ENCODE measurements at regions not wholly inside any gene's neighbourhood (a gene's known extent, or its start where the extent isn't known, plus 50 kb on each side); places are given as distances from the start of the nearest gene placed in this dataset.

- TF ChIP-seq TAF1 (conservative IDR thresholded peaks at IDR 0.05) (no peak), ZBTB33 (IDR thresholded peaks at IDR 0.05) (no peak), REST (IDR thresholded peaks at IDR 0.05) (no peak), RXRA (IDR thresholded peaks at IDR 0.05) (no peak), RAD21 (IDR thresholded peaks at IDR 0.05) (no peak), MAX (IDR thresholded peaks at IDR 0.05) (no peak), JUND (IDR thresholded peaks at IDR 0.05) (no peak), GABPA (IDR thresholded peaks at IDR 0.05 in 1 of 2, conservative IDR thresholded peaks at IDR 0.05 in 1 of 2) (no peak), SP1 (IDR thresholded peaks at IDR 0.05) (no peak), YY1 (IDR thresholded peaks at IDR 0.05) (no peak)
- TF ChIP-seq, protein P1, sequence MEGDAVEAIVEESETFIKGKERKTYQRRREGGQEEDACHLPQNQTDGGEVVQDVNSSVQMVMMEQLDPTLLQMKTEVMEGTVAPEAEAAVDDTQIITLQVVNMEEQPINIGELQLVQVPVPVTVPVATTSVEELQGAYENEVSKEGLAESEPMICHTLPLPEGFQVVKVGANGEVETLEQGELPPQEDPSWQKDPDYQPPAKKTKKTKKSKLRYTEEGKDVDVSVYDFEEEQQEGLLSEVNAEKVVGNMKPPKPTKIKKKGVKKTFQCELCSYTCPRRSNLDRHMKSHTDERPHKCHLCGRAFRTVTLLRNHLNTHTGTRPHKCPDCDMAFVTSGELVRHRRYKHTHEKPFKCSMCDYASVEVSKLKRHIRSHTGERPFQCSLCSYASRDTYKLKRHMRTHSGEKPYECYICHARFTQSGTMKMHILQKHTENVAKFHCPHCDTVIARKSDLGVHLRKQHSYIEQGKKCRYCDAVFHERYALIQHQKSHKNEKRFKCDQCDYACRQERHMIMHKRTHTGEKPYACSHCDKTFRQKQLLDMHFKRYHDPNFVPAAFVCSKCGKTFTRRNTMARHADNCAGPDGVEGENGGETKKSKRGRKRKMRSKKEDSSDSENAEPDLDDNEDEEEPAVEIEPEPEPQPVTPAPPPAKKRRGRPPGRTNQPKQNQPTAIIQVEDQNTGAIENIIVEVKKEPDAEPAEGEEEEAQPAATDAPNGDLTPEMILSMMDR (IDR thresholded peaks at IDR 0.05; ENCODE audit: low read depth, low read length, missing input control), result no peak
- TF ChIP-seq, protein P2, sequence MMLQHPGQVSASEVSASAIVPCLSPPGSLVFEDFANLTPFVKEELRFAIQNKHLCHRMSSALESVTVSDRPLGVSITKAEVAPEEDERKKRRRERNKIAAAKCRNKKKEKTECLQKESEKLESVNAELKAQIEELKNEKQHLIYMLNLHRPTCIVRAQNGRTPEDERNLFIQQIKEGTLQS (IDR thresholded peaks at IDR 0.05), result no peak
These were observed 333.7 kb upstream of the SHH start for GRCh38 chr7:156145996-156146395.
